ENCODE measurements at regions not wholly inside any gene's neighbourhood (a gene's known extent, or its start where the extent isn't known, plus 50 kb on each side); places are given as distances from the start of the nearest gene placed in this dataset.

GRCh38 chr2:38178556-38179419, 102.8 kb upstream of the CYP1B1 start:
- ChIA-PET CTCF (ENCODE audit: unreplicated experiment) (interaction anchor here (0.6 kb wide), 1 partner anchor 1032 kb away, joined by 3 read pairs; no protein-coding TSS in a partner anchor), POLR2A (no interaction called here)
- BruUV-seq (replicated peaks): no TSS peak
- intact Hi-C loops (cut with micrococcal nuclease; ENCODE audit: unreplicated experiment): no loop called here
- no peaks in the 10 kb centered on the region for H3K4me1 ChIP-seq (ENCODE audit: insufficient read depth, low read length, poor library complexity, severe bottlenecking)
- TF ChIP-seq EZH2phosphoT487 (IDR thresholded peaks at IDR 0.05; ENCODE audit: borderline replicate concordance, low read depth, low read length) (no peak), CTCF (conservative IDR thresholded peaks at IDR 0.05; ENCODE audit: low read length) (no peak)
- H3K4me2 ChIP-seq (ENCODE audit: low read length): no peak overlapping the region
- H3K36me3 ChIP-seq (ENCODE audit: insufficient read depth, low read length): no peaks in the 10 kb centered on the region
- H4K20me1 ChIP-seq (ENCODE audit: insufficient read depth, low read length): no peaks in the 10 kb centered on the region
- no peaks in the 10 kb centered on the region for H3K9me3 ChIP-seq (ENCODE audit: low read length)
- no peaks in the 10 kb centered on the region for H3K79me2 ChIP-seq (ENCODE audit: insufficient read depth, low read depth, low read length)
- DNase-seq (ENCODE audit: low spot score): no peak
- no peak overlapping the region for H3K27ac ChIP-seq (ENCODE audit: low read depth, low read length, poor library complexity, severe bottlenecking)
- H3K4me3 ChIP-seq (ENCODE audit: low read depth, low read length, poor library complexity, severe bottlenecking): no peak overlapping the region
- no peaks in the 10 kb centered on the region for H3K9me2 ChIP-seq (ENCODE audit: insufficient read depth, low read length)
- H2AFZ ChIP-seq (ENCODE audit: low read length): no peak overlapping the region

- BruUV-seq (replicated peaks): no TSS peak
- H3K27ac ChIP-seq (ENCODE audit: low read depth, low read length, poor library complexity, severe bottlenecking): no peak overlapping the region
- H3K79me2 ChIP-seq (ENCODE audit: insufficient read depth, low read depth, low read length): no peaks in the 10 kb centered on the region
- intact Hi-C loops (cut with micrococcal nuclease; ENCODE audit: unreplicated experiment): no loop called here
- no peak overlapping the region for H3K4me2 ChIP-seq (ENCODE audit: low read length)
- ChIA-PET POLR2A (interaction anchor here (0.7 kb wide), 1 partner anchor 27 kb away, joined by 3 read pairs; no protein-coding TSS in a partner anchor), CTCF (ENCODE audit: unreplicated experiment) (no interaction called here)
- TF ChIP-seq EZH2phosphoT487 (IDR thresholded peaks at IDR 0.05; ENCODE audit: borderline replicate concordance, low read depth, low read length) (no peak), CTCF (conservative IDR thresholded peaks at IDR 0.05; ENCODE audit: low read length) (no peak)
- no peak for DNase-seq (ENCODE audit: low spot score)
- no peak overlapping the region for H2AFZ ChIP-seq (ENCODE audit: low read length)
- no peaks in the 10 kb centered on the region for H3K36me3 ChIP-seq (ENCODE audit: insufficient read depth, low read length)
- no peaks in the 10 kb centered on the region for H4K20me1 ChIP-seq (ENCODE audit: insufficient read depth, low read length)
- H3K9me3 ChIP-seq (ENCODE audit: low read length): no peaks in the 10 kb centered on the region
- no peak overlapping the region for H3K4me3 ChIP-seq (ENCODE audit: low read depth, low read length, poor library complexity, severe bottlenecking)
- no peaks in the 10 kb centered on the region for H3K4me1 ChIP-seq (ENCODE audit: insufficient read depth, low read length, poor library complexity, severe bottlenecking)
- H3K9me2 ChIP-seq (ENCODE audit: insufficient read depth, low read length): no peaks in the 10 kb centered on the region
Observed at GRCh38 chr2:38178119-38178518, 102.2 kb upstream of the CYP1B1 start.

- POLR2A ChIA-PET: interaction anchor here (1.0 kb wide), 1 partner anchor 188 kb away, joined by 3 read pairs; no protein-coding TSS in a partner anchor
- no peak overlapping the region for H3K4me2 ChIP-seq (ENCODE audit: low read length)
Observed at GRCh38 chr2:38176619-38177021, 100.7 kb upstream of the CYP1B1 start.

More at GRCh38 chr2:38176619-38177021, 100.7 kb upstream of the CYP1B1 start:
- intact Hi-C loops (cut with micrococcal nuclease; ENCODE audit: unreplicated experiment): no loop called here
- Histone ChIP-seq H3K9me3 (ENCODE audit: low read length) (no peaks in the 10 kb centered on the region), H4K20me1 (ENCODE audit: insufficient read depth, low read length) (no peaks in the 10 kb centered on the region), H3K4me3 (ENCODE audit: low read depth, low read length, poor library complexity, severe bottlenecking) (no peak overlapping the region), H3K36me3 (ENCODE audit: insufficient read depth, low read length) (no peaks in the 10 kb centered on the region), H2AFZ (ENCODE audit: low read length) (no peak overlapping the region), H3K79me2 (ENCODE audit: insufficient read depth, low read depth, low read length) (no peaks in the 10 kb centered on the region), H3K27ac (ENCODE audit: low read depth, low read length, poor library complexity, severe bottlenecking) (no peak overlapping the region), H3K4me1 (ENCODE audit: insufficient read depth, low read length, poor library complexity, severe bottlenecking) (no peaks in the 10 kb centered on the region), H3K9me2 (ENCODE audit: insufficient read depth, low read length) (no peaks in the 10 kb centered on the region)
- DNase-seq (ENCODE audit: low spot score): no peak
- TF ChIP-seq EZH2phosphoT487 (IDR thresholded peaks at IDR 0.05; ENCODE audit: borderline replicate concordance, low read depth, low read length) (no peak), CTCF (conservative IDR thresholded peaks at IDR 0.05; ENCODE audit: low read length) (no peak)
- no TSS peak for BruUV-seq (replicated peaks)
- CTCF ChIA-PET (ENCODE audit: unreplicated experiment): no interaction called here
